ENCODE measurements at regions not wholly inside any gene's neighbourhood (a gene's known extent, or its start where the extent isn't known, plus 50 kb on each side); places are given as distances from the start of the nearest gene placed in this dataset.
A peak's percentile ranks its signal among the peaks of the same experiment; 100 is the strongest.
"Not testable (repeated sequence)": the region's sequence is repeated elsewhere in the genome, so short reads cannot be mapped to it uniquely, and the experiment has no call there.

DNA sequence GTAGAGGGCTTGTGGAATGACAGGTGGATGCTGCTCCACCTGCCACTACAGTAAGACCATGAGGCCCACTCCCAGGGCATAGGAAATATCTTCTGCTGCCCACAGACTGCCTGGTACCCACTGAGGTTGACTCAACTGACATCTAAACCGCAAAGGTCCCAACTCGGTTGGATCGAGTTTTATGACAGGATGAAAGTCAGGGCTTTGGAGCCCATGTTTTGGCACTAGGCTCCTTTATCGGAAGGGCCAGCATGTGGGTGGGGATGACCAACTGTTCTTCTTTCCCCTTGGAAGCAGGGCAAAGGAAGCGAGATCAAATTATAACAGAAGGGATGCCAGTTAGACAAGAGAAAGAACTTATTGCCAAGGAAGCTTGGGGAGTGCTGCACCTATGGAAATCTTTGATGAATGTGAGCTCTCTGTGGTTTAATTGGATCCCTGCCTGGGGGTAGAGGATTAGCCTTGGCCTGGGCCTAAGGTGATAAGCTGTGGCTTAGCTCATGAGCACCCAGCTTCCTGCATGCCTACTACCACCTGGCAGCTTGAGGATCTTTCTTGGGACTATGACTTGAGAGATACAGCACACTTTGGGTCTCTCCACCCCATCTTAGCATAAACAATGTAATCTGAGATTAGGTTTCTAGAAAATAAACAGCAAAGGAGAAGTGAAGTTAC lies 121.8 kb downstream of the KCNA5 start:
- peak; percentile 44 for DNase-seq (ENCODE audit: low read depth)

GRCh38 chr12:5166976-5167375 lies 123.3 kb downstream of the KCNA5 start:
- DNase-seq (ENCODE audit: low read depth): peak; percentile 99

DNA sequence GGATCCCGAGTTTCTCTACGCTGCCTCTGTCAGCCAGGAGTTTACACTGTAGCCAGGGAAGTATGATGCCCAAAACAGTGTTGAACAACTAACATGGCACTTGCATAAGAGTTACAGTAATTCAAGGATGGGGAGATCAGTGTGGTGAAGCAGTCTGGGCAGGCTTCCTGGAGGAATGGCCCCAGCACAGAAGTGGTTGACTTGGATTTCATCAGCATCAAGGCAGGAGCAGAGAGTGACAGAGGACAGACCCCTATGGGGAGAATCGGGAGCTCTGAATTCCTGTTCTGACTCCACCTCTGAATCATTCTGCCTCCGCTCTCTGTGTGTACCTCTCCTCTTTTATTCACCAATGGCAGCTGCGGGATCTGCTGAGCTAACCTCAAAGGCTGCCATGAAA lies 124.5 kb downstream of the KCNA5 start:
- DNase-seq (ENCODE audit: low read depth): no peak

GRCh38 chr12:5170844-5171243 lies 127.2 kb downstream of the KCNA5 start:
- DNase-seq (ENCODE audit: low read depth): peak; percentile 41

DNA sequence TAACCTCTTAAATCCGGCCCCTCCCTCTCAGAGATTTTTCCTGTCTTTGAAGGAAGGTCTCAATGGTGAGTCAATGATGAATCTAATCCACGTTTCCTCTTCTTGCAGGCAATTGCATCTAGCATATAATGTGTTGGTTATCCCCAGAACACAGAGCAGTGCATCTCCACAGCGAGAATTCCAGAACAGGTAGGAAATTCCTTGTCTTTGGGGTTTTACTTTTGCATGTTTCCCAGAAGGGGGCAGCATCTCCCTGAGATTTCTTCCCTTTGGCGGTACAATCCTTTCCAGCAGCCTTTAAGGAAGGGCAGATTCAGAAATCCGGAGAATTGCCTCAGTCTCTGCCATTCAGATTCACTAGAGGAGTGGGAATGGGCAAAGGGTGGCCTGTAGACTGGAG lies 128.0 kb downstream of the KCNA5 start:
- peak; percentile 71 for DNase-seq (ENCODE audit: low read depth)

DNA sequence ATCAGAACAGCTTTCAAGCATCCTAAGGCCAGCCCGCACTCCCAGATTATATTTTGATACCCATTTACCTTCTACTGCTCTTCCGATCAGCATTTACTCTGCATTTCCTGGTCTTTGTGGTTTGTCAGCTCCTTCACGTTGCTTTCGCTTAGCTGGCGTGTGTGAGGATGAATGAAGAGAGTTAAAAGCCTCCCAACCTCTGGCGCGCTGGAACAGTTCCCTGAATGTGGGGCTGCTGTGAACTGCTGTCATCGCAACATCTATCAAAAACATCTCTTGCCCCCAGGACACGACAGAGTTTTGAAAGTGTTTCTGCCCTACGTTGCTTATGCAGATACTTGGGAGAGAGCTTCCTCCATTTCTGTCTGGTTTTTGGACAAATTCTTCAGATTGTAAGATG lies 129.2 kb downstream of the KCNA5 start:
- peak; percentile 83 for DNase-seq (ENCODE audit: low read depth)

DNA sequence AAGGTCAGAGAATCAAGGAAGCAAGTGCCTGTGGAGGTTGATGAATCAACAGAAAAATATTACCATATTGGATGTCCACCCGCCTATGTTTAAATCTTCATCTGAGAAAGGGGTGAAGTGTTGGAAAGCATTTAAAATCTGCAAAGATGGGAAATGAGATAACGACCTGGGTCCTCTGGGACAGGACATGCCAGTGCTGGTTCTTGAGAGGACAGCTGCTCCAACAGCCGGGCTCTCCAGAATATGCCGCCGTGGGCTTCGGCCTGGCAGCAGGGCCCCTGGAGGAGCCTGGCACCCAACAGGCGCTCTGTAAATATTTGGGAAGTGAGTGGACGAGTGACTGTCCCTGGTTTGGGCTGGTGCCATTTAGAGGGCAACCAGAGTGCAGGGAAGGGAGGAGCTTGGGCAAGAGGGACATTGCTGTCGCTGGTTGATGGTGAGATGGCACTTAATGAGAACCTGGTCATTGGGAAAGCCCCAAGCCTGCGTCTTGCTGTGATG lies 129.9 kb downstream of the KCNA5 start:
- DNase-seq (ENCODE audit: low read depth): peak; percentile 84

GRCh38 chr12:5175415-5175814 lies 131.7 kb downstream of the KCNA5 start:
- DNase-seq (ENCODE audit: low read depth): not testable (repeated sequence)

DNA sequence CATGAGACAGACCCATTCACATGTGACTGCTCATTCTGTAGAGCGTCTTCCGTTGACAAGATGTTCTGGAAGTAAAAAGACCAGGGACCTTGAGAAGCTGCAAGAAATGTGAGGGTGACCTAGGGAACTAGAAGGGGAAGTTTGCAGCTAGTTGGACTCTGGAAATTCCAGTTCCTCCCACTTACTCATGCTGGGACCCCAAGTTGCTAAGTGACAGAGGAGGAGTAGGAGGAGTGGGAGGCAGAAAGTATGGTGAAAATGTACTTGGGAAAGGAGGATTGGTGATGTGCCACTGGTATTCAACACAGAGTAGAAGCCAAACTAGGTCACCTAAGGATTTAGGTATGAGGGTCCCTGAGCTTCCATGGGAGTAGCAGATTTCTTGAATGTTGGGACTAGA lies 132.4 kb downstream of the KCNA5 start:
- DNase-seq (ENCODE audit: low read depth): no peak

DNA sequence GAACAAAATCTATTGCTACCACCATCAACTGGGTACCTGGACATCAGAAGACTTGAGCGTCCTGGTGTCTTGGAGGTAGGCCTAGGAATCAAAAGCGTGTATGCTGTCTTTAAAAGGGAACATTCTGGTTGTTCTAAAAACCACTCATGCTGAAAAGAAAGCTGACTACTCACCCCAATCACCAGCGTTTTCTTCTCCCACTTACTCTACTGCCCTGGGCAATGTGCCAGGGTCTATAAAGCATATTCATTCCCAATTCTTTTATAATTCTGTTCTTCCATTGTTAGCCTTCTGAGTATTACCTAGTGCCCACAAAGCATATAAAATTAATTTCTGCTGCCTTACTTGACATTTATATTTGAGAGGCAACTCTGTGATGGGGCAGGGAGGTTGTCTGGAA lies 133.4 kb downstream of the KCNA5 start:
- no peak for DNase-seq (ENCODE audit: low read depth)

DNA sequence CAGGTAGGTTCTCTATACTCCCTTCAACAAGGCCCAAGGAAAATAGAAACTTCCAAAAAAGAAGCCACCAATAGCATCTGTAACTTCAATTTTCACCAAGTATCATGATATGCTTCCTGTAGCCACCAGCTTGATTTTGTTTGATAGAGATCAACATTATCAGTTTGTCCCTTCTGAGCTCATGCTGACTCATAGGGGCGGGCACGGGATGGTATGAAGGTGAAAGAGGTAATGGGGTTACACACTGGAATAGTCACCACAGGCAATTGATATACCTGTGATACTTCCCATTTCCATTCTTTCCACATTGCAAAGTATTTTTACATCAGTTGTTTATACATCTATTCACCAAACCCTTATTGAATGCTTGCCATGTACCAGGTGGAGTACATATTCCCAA lies 134.1 kb downstream of the KCNA5 start:
- no peak for DNase-seq (ENCODE audit: low read depth)

DNA sequence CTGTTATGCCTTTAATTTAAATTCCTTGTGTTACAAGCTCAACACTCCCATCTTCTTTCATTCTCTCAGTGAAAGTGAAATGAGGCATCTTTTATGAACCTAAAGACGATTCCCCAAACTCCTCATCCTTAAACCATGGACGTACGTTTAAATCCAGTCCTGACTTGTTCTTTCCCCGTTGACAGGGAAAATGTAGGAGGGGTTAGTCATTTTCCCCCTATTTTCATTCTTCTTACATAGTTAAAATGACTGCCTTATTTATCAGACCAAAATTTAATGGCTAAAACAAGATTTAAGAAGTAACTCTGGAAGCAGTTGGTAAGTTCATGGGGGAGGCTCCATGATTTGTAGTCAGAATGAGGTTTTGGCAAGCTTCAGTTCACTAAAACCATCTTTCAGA lies 134.9 kb downstream of the KCNA5 start:
- no peak for DNase-seq (ENCODE audit: low read depth)

DNA sequence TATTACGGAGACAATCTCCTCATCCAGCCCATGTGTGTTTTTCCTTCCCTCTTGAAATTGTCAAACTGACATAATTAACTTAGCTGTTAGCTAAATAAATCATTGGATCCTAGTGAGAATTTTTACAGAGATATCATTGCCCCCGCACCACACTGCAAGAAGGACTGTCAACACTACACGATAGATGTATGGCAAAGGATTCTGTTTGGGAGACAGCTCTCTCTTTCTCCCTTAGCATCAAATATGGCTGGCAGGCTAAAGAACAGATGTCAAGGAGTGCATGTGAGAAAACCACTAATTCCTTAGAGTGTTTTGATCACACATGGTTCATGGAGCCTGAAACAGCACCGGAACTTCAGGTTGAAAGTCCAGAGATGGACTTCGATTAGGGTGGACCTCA lies 136.8 kb downstream of the KCNA5 start:
- no peak for DNase-seq (ENCODE audit: low read depth)

DNA sequence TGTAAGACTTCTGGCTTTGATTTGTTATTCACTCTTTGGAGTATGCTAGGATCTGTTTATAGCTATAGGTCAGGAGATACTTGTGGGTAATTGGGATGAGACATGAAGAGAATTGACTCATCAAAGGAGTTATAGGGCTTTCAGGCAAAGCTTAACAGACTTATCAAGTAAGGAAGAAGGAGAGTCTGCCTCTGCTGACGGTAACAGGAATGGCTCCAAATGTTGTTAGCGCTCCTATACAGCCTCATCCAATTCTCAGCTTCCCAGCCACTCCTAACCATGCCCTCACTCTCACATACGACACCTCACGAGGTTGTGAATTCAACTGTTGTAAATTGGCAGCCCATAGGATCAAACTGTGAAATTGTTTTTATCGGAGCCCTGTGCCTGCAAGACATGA lies 140.5 kb downstream of the KCNA5 start:
- peak; percentile 65 for DNase-seq (ENCODE audit: low read depth)

DNA sequence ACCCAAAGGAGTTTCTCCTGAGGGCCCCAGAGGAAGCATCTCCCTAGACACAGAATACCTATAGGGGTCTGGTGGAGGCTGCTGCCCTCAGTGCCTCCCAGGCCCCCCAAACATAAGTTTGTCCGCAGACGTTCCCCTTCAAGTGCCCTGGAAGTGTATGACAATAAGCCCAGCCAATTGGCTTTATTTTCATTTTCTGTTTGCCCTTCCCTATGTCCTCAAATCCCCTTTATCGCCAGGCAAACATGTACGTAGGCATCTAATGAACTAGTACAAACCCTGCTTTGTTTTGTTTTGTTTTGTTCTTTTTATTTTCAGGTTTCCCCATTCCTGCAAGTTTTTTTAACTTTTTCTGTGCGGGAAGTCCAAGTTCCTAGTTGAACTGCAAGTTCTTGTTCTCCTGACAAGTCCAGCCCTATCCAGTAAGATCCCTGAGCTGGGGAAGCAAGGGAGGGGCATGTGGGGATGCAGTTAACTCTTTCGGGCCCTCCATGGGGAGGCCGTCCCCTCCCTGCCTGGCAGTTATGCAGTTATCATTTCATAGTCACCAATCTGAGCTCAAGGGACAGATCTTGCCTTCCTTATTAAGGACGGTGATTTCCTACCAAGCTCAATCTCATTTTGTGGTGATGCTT lies 141.9 kb downstream of the KCNA5 start:
- no peak for DNase-seq (ENCODE audit: low read depth)

DNA sequence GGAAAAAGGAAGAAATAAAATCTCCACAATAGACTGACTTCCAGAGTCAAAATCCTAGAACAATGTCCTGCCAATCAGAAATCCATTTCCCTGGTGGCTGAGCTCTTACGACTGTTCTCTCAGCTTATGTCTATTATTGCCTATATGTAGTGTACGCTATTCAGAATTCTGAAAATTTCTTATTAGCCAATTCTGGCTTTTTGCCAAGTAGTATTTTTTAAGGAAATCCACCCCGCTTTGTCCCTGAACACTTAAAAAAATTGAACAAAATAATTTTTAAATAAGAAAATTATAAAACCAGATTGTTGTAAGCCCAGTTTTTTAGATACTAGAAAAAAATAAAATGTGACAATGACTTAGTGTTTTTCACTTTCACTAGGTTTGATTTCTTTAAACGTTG lies 143.0 kb downstream of the KCNA5 start:
- DNase-seq (ENCODE audit: low read depth): no peak

DNA sequence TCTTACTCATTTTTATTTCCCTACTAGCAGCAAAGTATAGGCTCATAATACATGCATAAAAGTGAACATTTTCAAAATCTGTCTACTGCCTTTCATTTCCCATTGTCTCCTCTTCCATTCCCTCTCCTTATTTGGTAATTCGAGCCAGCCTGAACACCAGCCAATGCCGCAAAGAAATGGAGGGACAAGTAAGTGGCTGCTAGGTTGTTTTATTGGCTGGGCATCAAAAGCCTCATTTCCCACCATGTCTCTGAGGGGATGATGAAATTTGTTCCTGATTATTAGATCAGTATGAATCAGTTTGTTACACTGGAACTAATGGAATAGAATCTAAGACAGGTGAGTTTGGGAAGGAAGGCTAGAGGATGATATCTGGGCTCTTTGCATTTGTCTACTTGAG lies 143.5 kb downstream of the KCNA5 start:
- DNase-seq (ENCODE audit: low read depth): no peak

- DNase-seq (ENCODE audit: low read depth): no peak
Measured at GRCh38 chr12:5188472-5188871, 144.8 kb downstream of the KCNA5 start.

- DNase-seq (ENCODE audit: low read depth): no peak
Measured at GRCh38 chr12:5189173-5189572, 145.5 kb downstream of the KCNA5 start.

DNA sequence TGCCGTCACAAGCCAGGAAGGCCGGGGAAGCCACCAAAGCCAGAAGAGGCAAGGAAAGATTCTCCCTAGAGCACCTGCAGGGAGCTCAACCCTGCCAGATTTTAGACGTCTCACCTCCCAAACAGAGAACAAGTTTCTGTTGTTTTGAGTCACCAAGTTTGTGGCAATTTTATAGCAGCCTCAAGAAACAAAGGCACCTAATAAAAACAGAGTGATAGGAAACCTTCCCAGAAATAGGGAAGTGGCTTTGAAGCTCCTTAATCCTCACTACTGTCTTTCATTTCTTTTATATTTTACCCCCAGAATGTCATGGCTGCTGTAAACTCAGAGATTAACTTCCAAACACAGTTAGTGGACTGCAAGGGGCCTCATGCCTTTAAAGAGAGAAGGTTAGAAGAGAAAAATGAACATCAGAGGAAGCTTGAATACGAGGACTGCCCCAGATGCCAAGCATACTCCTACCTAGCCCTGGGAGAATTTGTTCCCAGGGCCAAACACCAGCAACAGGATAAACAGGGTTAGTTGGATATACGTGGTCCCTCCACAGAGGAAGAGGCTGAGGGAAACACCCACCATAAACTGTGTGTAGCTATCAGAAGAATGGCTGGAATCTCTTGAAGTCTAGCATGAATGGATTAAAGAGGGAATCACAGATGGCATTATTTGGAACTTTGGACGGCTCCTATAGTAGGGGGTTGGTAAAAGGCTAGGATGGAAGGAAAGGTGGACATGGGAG lies 148.3 kb downstream of the KCNA5 start:
- DNase-seq (ENCODE audit: low read depth): no peak

DNA sequence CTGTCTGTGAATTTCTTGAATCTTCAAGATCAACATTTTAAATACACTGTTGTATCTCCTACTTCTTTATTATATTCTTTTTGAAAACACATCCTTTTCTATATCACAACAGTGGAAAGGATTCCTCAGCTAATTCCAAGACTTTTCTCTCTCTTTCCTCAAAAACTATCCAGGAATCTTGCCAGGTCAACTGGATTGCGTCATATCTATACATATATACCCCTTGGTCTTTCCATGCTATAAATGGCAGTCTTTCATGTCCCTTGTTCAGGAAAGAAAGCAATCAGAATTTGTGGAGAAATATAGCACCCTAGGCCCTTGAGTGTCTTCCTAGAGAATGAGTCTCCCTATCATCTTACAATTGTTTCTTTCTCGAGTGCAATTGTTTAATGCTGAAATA lies 149.0 kb downstream of the KCNA5 start:
- DNase-seq (ENCODE audit: low read depth): no peak

DNA sequence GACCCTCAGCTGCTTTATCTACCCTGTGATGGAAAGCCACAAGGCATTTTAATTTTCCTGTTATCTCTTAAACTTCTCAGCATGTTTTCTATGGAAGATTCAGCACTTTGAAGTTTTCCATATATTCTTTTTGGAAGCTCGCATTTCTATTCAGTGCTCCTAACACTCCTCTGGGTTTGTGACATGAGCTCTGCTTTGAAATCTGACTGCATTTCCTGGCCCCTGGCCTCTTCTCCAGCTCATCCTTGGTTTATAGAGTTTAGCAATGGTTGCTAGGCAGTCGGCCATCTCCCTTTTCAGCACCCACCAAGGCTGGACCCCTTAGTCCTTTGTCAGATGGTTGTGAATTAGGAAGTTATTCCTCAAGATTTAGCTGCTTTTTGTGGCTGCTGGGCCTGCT lies 150.6 kb downstream of the KCNA5 start:
- no peak for DNase-seq (ENCODE audit: low read depth)

- no peak for DNase-seq (ENCODE audit: low read depth)
Measured at GRCh38 chr12:5195244-5195643, 151.6 kb downstream of the KCNA5 start.
